Eye (tissue), 1 donor: ENCODE measurements at regions not wholly inside any gene's neighbourhood (a gene's known extent, or its start where the extent isn't known, plus 50 kb on each side); places are given as distances from the start of the nearest gene placed in this dataset.

Source experiments
- DNase-seq: peaks from one replicate; pipeline ENCODE4 v3.0.0-alpha.2; 2015

DNA sequence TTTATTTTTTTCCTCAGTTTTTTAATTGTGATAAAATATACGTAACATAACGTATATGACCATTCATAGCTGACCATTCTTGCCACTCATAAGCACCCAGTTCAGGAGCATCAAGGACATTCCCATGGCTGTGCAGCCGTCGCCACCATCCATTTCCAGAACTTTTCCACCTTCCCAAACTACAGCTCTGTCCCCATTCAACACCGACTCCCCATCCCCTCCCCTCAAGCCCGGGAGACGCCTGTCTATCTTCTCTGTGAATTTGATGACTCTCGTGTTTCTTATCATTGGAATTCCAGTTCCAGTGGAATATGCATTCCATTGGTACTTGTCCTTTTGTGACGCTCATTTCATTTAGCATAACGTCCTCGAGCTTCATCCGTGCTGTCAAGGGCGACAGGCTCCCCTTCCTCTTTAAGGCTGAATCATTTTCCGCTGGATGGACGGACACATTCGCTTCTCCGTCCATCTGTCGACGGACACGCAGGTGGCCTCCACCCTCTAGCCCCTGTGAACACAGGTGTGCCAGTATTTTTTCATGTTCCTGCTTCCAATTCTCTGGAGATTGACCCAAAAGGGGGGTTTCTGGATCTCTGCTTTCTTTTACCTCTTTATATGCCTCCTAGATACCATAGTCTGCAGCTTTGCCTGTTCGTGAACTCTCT, 88.1 kb downstream of the YTHDF1 start:
- DNase-seq: no peak

DNA sequence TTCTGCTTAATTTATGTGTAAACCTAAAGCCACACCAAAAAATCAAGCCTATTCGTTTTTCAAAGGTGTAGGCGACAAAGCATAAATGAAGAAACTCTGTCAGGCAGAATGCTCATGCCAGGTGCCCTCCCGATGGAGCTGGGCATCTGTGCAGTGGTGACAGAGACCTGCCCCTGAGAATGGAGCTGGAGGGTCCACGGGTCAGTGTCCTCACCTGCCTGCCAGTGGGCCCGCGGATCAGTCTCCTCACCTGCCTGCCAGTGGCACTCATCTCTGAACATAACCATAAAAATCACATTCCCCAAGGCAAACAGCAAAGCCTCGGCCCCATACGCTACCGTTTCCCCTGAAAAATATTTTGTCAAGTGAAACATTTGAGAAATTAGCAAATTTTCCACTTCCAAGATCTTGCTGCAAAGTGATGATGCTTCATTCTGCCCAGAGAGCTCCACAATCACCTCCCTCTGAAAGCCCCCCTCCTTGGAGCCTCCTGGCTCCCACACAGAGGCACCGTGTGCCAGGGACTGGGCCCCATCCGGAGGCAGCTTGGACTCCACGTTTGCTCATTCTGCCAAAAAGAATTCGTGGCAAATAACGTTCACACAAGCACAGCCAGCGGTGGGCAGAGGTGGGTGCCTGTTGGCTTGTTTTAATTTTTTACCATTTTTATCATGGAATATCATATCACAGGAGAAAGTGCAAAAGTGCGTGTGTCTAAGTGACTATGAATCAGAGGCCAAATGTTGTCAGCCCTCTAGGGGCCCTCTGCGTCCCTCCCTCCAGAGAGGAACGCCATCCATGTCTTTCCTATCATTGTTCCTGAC, 88.8 kb downstream of the YTHDF1 start:
- no peak for DNase-seq

DNA sequence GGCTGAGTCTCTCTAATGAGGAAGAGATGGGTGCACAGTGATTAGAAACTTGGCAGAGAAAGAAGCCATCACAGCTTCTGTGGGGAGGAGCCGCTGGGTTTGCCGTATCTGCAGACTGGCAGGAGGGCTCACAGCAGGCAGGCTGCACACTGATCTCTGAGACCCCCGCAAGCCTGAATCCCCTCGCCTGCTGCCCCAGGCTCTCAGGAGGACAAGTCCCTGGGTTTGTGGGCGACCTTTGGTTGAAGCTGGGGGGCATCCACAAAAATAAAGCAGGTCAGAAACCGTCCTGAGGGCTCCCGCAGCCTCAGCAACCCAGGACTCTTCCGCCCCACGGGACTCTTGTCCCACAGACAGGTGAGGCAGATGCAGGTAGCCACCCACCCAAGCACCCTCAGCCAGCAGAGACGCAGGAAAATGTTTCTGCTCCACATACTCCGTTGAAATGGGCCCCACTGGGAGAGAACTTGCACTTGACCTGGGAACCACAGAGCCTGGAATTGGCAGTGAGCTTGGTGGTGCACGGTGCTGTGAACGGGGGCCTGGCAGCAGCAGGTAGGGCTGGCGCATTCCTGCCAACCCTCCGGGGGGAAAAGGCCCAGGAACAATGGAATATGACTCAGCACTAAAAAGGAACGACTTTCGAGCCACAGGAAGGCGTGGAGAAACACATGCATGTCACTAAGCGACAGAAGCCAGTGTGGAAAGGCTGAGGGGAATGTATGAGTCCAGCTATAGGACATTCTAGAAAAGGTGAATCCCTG, 89.9 kb downstream of the YTHDF1 start:
- DNase-seq: no peak

DNA sequence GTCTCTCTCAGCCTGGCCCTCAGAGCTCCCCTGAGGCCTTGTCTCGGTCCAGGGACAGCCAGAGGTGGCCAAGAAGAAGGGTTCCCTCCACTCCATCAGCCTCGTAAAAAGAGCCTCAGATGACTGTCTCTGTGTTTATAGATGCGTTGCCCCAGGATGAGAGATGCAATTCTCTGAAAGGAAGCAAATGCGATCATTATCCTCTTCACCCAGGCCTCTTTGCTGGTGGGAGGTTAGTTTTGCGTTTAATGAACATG, 90.4 kb downstream of the YTHDF1 start:
- DNase-seq: no peak

DNA sequence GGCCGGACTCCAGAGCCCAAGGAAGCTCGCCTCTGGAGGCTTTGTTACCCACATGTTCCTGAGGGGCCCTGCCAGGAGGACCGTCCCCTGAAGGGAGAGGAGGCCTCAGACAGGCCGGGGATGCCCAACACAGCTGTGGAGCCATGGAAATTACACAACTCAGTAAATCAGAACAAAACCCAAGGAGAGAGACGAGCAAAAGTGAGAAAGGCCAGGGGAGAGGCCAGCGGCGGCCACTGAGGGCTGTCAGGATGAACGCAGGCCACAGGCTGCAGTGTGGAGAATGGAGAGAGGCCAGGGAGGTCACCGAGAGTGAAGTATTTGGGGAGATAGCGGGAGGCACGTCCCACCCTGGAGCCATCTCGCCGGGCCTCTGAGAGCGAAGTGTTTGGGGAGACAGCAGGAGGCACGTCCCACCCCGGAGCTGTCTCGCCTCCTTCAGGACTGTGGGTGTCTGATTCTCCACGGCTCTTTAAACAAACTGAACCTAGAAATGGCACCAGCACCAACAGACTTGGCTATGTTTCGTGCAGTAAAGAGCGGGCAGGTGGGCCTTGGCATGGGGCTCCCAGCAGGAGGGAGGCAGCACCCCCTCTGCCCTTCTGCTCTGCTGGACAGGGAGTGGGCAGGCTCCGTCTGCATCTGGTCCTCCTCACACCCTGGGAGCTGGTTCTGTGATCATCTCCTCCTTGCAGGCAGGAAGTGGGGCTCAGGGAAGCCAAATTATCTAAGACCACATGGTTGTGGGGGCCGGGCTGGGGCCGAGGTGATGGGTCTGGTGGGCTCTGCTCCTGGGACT, 91.0 kb downstream of the YTHDF1 start:
- no peak for DNase-seq

DNA sequence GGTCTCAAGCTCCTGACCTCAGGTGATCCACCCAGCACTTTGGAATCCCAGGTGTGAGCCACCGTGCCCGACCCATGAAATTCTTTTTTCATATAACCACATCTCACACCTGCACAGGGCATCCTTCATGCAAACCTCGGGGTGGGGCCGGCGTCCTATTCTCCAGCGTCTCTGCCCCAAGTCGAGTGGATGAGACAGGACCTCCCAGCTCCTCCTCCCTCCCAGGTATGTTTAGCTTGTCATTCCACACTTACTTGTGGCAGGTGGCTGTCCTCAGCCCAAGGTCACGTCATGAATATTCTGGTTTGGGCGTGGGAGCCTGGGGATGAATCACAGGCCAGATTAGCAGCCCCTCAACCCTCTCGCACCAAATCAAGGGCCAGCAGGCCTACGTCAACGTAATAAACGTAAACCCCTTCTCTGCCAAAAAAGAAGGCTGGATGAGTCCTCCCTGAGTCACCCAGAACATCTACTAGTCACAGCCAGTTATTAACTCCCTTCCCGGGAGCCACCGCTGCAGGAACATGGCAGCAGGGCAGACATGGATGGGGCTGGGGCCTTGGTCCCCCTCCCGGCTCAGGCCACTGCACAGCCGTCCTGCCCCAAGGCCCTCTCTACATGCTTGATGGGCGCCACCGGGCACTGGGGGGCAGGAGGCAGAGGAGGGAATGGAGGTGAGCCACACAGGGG, 91.7 kb downstream of the YTHDF1 start:
- no peak for DNase-seq

DNA sequence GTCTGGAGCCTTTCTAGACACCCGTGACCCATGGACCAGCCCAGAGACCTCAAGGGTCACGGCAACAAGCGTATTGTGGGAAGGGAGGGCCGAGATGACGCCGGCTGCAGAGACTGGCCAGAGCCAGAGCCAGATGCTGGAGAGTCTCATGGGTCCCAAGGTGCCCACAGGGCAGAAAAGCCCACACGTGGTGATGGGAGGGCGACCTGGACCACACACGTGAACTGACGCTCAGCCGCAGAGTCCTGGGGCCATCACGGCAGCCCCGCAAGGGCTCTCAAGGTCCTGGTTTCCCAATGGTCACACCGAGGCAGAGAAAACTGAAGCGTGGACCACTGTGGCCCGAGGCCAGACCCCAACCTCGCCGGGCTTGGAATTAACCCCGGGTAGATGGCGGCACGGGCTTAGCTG, 92.6 kb downstream of the YTHDF1 start:
- DNase-seq: no peak

DNA sequence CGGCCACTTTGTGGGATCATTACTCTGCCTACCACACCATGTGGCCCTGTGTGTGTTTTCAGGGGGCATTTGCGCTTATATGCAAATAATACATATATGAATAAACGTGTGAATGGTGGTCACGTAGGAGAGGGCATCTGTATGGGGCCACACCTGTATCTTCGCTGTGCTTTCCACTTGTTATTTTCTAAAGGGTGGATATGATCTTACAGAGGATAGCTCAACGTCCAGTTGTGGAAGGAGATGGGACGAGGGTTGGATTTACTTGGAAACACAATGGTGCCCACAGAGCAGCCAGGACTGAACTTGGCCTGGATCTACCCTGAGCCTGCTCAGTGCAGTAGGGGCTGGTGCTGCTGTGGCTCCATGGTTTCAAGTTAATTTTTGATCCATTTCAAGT, 93.3 kb downstream of the YTHDF1 start:
- DNase-seq: no peak

DNA sequence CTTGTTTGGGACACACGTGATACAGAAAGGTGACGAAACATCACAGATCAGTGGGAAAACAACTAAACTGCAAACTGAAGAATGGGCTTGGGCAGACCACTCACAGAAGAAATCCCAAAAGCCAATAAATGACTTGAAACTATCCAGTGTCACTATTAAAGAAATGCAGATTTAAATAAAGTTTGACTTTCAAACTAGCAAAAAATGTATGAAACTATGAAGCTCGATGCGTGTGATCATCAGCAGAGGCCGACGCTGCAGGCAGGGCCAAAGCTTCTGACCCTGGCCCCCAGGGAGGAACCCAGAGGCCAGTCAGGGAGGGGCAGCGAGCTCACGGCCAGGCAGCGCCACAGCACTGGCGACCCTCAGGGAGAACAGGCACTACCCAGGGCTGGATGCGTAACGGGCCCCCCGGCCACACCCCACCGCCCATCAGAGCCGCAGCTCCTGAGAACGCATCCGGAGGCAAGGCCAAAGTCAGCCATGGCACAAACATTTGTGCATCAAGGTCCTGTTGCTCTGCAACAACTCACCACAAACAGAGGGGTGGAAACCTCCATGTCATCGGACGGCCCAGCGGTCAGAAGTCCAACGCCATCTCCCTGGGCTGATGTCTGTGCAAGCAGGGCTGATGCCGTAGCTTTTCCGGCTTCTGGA, 94.1 kb downstream of the YTHDF1 start:
- DNase-seq: no peak

DNA sequence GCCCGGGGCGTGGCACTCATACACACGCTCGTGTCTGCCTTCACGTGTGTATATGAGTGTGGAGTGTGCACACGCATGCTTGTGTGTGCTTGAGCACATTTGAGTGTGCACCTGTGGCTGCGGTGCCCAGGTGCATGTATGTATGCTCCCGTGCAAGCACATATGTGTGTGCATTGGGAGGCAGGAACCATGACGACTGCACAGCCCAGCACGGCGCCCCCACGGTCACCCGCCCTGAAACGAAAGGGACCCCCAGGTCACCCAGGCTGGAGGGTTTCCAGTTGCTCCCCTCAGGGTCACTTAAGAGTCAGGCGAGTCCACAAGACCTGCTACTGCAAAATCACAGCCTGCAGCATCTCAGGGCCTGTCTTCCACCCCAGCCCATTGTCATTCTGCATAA, 94.7 kb downstream of the YTHDF1 start:
- DNase-seq: no peak

DNA sequence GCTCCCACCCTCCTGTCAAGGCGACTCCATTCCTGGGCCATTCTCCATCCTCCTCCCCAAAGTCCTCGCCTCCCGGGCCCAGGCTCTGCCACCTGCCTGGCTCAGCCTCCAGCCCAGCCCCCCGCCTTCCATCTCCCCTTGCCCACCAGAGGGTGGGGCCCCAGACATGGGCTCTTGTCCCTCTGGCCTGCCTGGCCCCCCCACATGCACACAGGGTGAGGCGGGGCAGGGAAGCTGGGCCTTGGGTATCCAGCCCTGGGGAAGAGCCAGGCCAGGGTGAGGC, 95.2 kb downstream of the YTHDF1 start:
- DNase-seq: no peak

DNA sequence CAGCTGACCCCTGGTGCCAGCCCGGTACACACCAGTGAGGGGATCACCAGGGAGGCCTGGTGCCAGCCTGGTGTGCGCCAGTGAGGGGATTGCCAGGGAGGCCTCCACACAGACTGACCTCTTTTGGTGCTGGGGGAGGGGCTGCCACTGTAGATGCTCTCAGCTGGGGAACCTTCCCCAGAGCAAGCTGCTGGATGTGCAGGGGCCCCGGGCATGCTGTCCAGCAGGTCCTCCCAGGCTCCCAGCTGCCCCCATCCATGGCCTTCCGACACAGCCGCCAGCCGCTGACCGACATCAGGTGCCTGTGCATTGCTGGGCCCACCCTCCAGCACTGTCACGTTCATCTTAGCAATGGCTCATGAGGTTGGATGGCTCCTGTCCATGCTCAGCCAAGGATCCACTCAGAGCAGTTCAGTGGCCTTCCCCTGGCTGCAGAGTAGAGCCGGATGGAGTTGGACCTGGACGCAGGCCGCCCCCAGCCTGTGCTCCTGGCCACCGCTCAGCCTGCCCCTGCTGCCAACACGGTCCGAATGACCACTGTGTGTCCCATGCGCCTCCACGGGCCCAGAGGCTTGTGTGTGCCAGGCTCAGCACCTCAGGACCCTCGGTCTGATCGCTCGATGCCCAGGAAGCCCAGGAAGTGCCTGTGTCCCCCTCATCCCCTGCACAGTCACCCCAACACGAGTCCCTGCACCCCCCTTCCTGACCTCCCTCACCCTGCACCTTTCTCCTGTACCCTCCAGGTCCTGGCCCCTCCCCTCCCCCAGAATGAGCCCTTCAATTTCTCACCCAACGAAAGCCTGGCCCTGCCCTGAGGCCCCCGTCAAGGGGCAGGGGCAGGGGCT, 95.7 kb downstream of the YTHDF1 start:
- DNase-seq: no peak

DNA sequence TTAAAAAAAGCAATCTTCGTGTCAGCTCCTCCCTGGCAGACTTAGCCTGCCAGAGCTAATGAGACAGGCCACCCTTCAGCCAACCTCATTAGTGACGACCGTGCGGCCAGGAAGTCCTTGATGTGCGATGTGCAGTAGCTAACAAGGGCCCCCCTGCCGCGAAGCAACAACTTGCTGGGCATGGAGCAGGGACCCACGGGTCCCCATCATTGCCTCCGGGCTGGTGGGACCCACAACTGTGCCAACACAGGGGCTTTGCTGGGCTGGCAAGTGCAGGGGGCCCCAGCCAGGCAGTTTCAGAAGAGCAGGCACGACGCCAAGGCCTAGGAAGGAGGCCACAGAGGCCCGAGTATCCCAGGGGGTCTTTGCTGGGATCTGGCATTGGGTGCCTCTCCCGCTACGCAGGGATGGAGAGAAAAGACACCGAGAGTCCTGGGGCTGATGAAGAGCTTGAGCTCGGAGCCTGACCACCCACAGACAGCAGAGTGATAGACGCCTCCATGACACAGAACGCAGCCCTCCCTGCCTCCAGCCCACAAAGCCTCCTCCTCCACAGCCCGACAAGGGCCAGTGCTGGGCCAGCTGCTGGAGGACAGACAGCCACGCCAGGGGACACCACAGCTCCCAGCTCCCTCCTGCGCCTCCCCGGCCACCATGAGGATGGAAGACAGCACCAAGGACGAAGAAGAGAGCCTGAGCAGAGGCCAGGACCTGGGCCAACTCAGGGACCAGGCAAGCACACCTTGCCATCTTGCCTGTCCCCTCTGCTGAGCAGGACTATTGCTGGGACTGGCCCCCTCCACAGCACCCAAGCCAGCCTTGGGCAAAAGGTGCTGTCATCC, 96.6 kb downstream of the YTHDF1 start:
- peak; percentile 86 for DNase-seq

DNA sequence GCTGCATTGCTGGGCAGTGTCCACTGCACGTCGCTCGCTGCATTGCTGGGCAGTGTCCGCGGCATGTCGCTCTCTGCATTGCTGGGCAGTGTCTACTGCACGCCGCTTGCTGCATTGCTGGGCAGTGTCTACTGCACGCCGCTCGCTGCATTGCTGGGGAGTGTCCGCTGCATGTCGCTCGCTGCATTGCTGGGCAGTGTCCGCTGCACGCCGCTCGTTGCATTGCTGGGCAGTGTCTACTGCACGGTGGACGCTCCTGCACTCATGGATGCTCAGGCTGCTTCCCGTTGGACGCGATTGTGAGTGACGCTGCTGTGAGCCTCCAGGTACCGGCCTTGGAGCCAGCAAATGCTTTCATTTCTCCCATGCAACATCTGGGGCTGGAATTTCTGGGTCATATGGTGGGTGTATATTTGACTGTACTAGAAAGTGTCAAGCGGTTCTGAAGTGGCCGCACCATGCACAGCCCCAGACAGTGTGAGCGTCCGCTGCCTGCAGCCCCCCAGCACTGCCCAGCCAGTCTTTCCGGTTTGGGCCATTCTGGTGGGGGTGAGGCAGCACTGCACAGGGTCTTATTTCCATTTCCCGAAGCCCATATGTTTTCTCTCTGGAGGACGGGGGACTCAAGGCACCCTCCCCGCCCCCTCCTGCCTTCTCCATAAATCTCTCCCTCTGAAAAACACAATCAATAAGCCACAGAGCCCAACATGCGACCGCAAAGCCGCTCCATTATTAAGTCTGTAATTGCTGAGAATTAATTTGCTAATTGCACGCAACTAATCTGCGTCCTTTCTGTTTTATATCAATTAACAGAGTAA, 97.4 kb downstream of the YTHDF1 start:
- DNase-seq: no peak

DNA sequence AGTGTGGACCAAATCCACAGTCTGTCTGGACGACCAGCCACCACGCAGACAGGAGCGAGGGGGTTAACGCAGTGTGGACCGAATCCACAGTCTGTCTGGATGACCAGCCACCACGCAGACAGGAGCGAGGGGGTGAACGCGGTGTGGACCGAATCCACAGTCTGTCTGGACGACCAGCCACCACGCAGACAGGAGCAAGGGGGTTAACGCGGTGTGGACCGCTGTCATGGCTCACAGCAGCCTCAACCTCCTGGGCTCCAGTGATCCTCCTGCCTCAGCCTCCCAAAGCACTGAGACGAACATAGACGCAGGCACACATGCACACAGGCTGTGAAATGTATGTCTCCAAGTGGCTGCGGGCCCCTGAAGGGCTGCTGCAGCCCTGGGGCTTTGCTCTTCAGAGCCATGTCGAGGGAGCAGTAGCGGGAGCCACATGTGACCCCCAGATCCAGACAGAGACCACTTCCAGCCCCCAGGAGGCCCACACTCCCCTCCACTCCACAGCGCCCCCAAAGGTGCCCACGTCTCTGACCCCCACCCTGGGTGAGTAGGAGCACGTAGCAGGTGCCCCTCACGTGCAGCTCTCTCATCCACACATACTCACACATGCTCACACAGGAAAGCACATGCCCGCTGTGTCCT, 98.1 kb downstream of the YTHDF1 start:
- no peak for DNase-seq

DNA sequence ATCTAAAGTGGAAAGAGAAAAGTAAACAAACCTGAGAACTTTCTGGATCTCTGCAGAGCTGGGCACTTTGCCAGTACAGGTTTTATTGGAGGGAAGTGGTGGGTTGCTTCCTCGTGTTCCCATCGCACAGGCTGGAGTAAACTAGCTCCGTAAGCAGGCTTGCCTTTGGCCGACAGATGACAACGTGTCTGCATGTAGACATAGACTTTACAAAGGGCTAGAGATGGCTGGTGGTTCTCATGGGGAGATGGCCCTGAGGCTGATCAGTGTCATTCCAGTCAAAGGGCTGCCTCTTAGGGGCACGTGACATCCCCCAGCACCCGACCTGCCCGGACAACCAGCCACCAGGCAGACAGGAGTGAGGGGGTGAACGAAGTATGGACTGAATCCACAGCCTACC, 98.8 kb downstream of the YTHDF1 start:
- DNase-seq: no peak

DNA sequence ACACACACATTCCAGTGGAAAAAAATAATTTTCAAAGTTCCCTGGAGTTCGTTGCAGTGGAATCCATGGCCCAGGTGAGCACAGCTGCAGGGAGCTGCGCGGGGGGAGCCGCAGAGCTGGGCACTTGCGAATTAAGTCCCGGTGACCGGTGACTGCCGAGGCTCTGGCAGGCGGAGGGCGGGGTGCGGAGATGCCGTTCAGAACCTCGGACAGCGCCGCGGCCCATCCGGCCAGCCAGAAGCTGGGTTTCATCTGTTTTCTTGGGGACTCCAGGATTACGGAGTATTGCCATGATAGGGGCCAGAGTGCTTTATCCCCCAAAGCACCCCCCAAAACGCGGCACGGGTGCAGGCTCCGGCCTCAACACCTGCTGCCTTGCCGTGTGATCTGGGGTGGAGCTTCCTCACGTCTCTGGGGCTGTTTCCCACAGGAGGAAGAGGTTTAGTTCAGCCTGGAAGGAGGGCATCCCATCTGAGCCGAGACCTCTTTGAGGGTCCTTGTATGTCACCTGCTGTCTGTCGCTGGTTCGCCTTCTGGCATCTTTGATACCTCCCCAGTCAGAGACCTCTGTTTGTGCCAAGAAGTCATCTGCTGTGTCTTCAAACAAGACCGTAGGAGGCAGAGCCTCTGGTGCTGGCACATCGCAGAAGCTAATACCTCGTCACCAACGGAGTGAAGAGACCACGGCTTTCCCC, 99.4 kb downstream of the YTHDF1 start:
- DNase-seq: peak; percentile 73

DNA sequence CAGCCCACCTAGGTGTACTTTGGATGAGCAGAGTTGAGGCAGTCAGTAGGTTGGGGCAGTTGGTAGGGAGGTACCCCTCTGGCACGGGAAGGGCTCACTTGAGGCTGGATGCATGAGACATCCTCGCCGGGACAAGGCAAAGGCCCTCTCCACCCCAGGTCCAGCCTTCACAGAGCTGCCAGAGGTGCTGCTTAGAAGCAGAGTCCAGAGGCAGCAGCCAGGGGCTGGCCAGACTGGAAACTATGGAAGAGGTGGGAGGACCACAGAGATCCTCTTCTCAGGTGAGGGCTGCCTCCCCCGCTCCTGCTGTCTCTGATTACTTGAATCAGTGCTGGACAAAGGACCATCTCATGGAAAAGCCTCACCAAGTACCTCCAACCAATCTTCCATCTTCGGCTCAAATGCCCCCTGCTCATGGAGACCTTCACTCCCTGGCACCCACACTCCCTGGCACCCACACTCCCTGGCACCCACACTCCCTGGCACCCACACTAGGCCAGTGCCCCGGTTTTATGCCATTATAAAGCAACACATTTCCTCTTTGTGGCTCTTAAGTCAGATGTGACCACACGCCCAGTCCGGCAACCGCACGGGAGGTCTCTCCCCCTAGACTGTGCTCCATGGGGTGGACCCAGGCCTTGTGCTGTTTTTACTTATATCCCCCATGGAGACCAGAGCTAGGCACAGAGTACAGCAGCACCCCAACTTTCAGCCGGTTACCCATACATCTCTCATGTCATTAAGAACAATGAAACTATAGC, 100.1 kb downstream of the YTHDF1 start:
- no peak for DNase-seq
